ENCODE measurements at regions not wholly inside any gene's neighbourhood (a gene's known extent, or its start where the extent isn't known, plus 50 kb on each side); places are given as distances from the start of the nearest gene placed in this dataset.

DNA sequence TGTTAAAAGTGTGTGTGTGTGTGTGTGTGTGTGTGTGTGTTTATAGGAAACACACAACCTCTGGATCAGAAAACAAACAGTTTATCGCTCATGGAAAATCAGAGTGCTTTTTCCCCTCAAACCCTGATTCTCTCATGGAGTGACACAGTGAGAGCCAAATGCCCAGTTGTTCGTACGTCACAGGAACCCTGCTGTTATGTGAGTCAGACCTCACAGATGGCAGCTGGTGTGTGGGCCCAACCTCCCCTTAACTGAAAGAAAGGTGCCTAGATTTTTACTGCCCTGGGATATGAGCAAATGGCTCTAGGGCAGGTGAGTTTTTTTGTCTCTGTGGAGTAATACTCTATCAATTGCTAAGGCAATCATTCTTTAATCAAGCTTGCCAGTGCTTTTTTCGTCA is 1788.1 kb downstream of the BRINP3 start:
- TF ChIP-seq, protein P1, sequence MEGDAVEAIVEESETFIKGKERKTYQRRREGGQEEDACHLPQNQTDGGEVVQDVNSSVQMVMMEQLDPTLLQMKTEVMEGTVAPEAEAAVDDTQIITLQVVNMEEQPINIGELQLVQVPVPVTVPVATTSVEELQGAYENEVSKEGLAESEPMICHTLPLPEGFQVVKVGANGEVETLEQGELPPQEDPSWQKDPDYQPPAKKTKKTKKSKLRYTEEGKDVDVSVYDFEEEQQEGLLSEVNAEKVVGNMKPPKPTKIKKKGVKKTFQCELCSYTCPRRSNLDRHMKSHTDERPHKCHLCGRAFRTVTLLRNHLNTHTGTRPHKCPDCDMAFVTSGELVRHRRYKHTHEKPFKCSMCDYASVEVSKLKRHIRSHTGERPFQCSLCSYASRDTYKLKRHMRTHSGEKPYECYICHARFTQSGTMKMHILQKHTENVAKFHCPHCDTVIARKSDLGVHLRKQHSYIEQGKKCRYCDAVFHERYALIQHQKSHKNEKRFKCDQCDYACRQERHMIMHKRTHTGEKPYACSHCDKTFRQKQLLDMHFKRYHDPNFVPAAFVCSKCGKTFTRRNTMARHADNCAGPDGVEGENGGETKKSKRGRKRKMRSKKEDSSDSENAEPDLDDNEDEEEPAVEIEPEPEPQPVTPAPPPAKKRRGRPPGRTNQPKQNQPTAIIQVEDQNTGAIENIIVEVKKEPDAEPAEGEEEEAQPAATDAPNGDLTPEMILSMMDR (IDR thresholded peaks at IDR 0.05 in 8 of 11, conservative IDR thresholded peaks at IDR 0.05 in 3 of 11) = no peak
- no peak for TF ChIP-seq POLR2AphosphoS5 (IDR thresholded peaks at IDR 0.05)
